ENCODE measurements at regions not wholly inside any gene's neighbourhood (a gene's known extent, or its start where the extent isn't known, plus 50 kb on each side); places are given as distances from the start of the nearest gene placed in this dataset.

- no peak overlapping the region for H3K4me3 ChIP-seq
- no peaks in the 10 kb centered on the region for H3K4me1 ChIP-seq
- no peaks in the 10 kb centered on the region for H3K36me3 ChIP-seq
- intact Hi-C loops (cut with DNase I) = no loop called here
- ATAC-seq (peak in 1 of 8 donors; percentile 25), DNase-seq (no peak)
- no peak for TF ChIP-seq CTCF (IDR thresholded peaks at IDR 0.05)
- H3K9me3 ChIP-seq = peaks cover 0 to 23% (median 6%) of the 10 kb centered on the region in 11 donors
- 93 to 100% methylated on average over 4 of the region's 4 CpGs for WGBS, 2 donors
- no peak overlapping the region for H3K27ac ChIP-seq
- H3K27me3 ChIP-seq = no peaks in the 10 kb centered on the region
Measured at GRCh38 chr9:86667307-86667706, 280.0 kb downstream of the GAS1 start.

- no peak overlapping the region for H3K4me3 ChIP-seq
- no peaks in the 10 kb centered on the region for H3K36me3 ChIP-seq
- TF ChIP-seq CTCF (IDR thresholded peaks at IDR 0.05) = no peak
- peaks cover 0 to 9% (median 0%) of the 10 kb centered on the region in 11 donors for H3K9me3 ChIP-seq
- WGBS, 2 donors = 59 to 60% methylated on average over 1 of the region's 1 CpG
- intact Hi-C loops (cut with DNase I) = no loop called here
- peaks cover 0 to 4% (median 0%) of the 10 kb centered on the region in 9 donors for H3K4me1 ChIP-seq
- DNase-seq (no peak), ATAC-seq (no peak)
- no peaks in the 10 kb centered on the region for H3K27me3 ChIP-seq
- H3K27ac ChIP-seq = no peak overlapping the region
Measured at GRCh38 chr9:86665416-86665815, 281.9 kb downstream of the GAS1 start.

- Histone ChIP-seq H3K36me3 (no peaks in the 10 kb centered on the region), H3K27me3 (no peaks in the 10 kb centered on the region), H3K4me1 (peaks cover 0 to 7% (median 0%) of the 10 kb centered on the region in 9 donors), H3K4me3 (no peak overlapping the region), H3K27ac (no peak overlapping the region), H3K9me3 (peaks cover 0 to 3% (median 0%) of the 10 kb centered on the region in 11 donors)
- ATAC-seq = no peak
- TF ChIP-seq CTCF (IDR thresholded peaks at IDR 0.05) = no peak
- WGBS, 2 donors = 70 to 73% methylated on average over 7 of the region's 7 CpGs
- intact Hi-C loops (cut with DNase I) = no loop called here
- no peak for DNase-seq
Measured at GRCh38 chr9:86664603-86665002, 282.7 kb downstream of the GAS1 start.

- peaks cover 0 to 7% (median 0%) of the 10 kb centered on the region in 9 donors for H3K4me1 ChIP-seq
- H3K4me3 ChIP-seq = no peak overlapping the region
- peaks cover 0 to 3% (median 0%) of the 10 kb centered on the region in 11 donors for H3K9me3 ChIP-seq
- ATAC-seq = no peak
- no peak overlapping the region for H3K27ac ChIP-seq
- intact Hi-C loops (cut with DNase I) = no loop called here
- H3K36me3 ChIP-seq = no peaks in the 10 kb centered on the region
- WGBS, 2 donors = 92 to 95% methylated on average over 2 of the region's 2 CpGs
- no peaks in the 10 kb centered on the region for H3K27me3 ChIP-seq
- no peak for TF ChIP-seq CTCF (IDR thresholded peaks at IDR 0.05)
- no peak for DNase-seq
Measured at GRCh38 chr9:86663905-86664304, 283.4 kb downstream of the GAS1 start.

All from heart right ventricle (tissue), 16 donors.